Left lung (tissue), 4 donors: ENCODE measurements at regions not wholly inside any gene's neighbourhood (a gene's known extent, or its start where the extent isn't known, plus 50 kb on each side); places are given as distances from the start of the nearest gene placed in this dataset.
A peak's percentile ranks its signal among the peaks of the same experiment; 100 is the strongest.

ENCODE experiments used
- ATAC-seq: fragments of 200-7000 bp; cut with Tn5 transposase; one replicate; pipeline ENCODE4 v1.9.1; 2020; ENCODE audit warnings: moderate library complexity
- DNase-seq, 4 donors: peaks; one replicate each; pipeline ENCODE4 v3.0.0-alpha.2; 2013 to 2020
- H3K27ac ChIP-seq, 2 donors: fragments of 200-600 bp; sonication (generic) in 1 of 2; one replicate each; pipeline versions ENCODE4 v1.5.0 to v1.8.0; 2020 to 2021
- H3K27me3 ChIP-seq, 2 donors: fragments of 200-600 bp; sonication (generic) in 1 of 2; one replicate each; pipeline versions ENCODE4 v1.5.0 to v1.8.0; 2020 to 2021
- H3K36me3 ChIP-seq, 2 donors: fragments of 200-600 bp; sonication (generic) in 1 of 2; one replicate each; pipeline versions ENCODE4 v1.5.0 to v1.8.0; 2020 to 2021
- H3K4me1 ChIP-seq, 2 donors: fragments of 200-600 bp; one replicate each; pipeline ENCODE4 v1.8.0; 2021
- H3K4me3 ChIP-seq, 2 donors: fragments of 200-600 bp; sonication (generic) in 1 of 2; one replicate each; pipeline versions ENCODE4 v1.5.0 to v1.8.0; 2020 to 2021; ENCODE audit warnings: mild to moderate bottlenecking in 1 of 2
- H3K9me3 ChIP-seq, 2 donors: fragments of 200-600 bp; sonication (generic) in 1 of 2; one replicate each; pipeline versions ENCODE4 v1.5.0 to v1.8.0; 2020 to 2021
- CTCF ChIP-seq, 2 donors: fragments of 200-600 bp; sonication (generic) in 1 of 2; IDR thresholded peaks; one replicate each; pipeline versions ENCODE4 v1.5.0 to v1.8.0; 2021; ENCODE audit warnings: antibody characterized with exemption in 2 of 2
- intact Hi-C, 2 donors: fragments of 100-400 bp; cut with DNase I; formaldehyde crosslinking; loops; one replicate each; pipeline versions ENCODE4 v1.11.2 to v1.14.2; 2022
- donor health status: DM: no; HTN: yes; CAD: no.
- donor health status: DM: no; HTN: no; CAD: no.

- intact Hi-C loops = no loop called here
- H3K27me3 ChIP-seq = no peaks in the 10 kb centered on the region
- no peak for ATAC-seq
- H3K27ac ChIP-seq = no peak overlapping the region
- no peak for TF ChIP-seq CTCF (IDR thresholded peaks at IDR 0.05)
- H3K9me3 ChIP-seq = no peaks in the 10 kb centered on the region
- no peak overlapping the region for H3K4me3 ChIP-seq
- H3K36me3 ChIP-seq = no peaks in the 10 kb centered on the region
- DNase-seq = no peak
- H3K4me1 ChIP-seq = no peaks in the 10 kb centered on the region
Measured at GRCh38 chr18:44520981-44521667, 159.6 kb upstream of the SETBP1 start.

- intact Hi-C loops = no loop called here
- no peaks in the 10 kb centered on the region for H3K9me3 ChIP-seq
- H3K27ac ChIP-seq = no peak overlapping the region
- no peaks in the 10 kb centered on the region for H3K36me3 ChIP-seq
- no peaks in the 10 kb centered on the region for H3K4me1 ChIP-seq
- no peak overlapping the region for H3K4me3 ChIP-seq
- DNase-seq (no peak), ATAC-seq (no peak)
- H3K27me3 ChIP-seq = no peaks in the 10 kb centered on the region
- no peak for TF ChIP-seq CTCF (IDR thresholded peaks at IDR 0.05)
Measured at GRCh38 chr18:44521668-44522022, 159.0 kb upstream of the SETBP1 start.

- no peaks in the 10 kb centered on the region for H3K27me3 ChIP-seq
- no peak overlapping the region for H3K4me3 ChIP-seq
- H3K36me3 ChIP-seq = no peaks in the 10 kb centered on the region
- intact Hi-C loops = no loop called here
- H3K4me1 ChIP-seq = no peaks in the 10 kb centered on the region
- ATAC-seq (no peak), DNase-seq (no peak)
- no peak overlapping the region for H3K27ac ChIP-seq
- H3K9me3 ChIP-seq = no peaks in the 10 kb centered on the region
- TF ChIP-seq CTCF (IDR thresholded peaks at IDR 0.05) = no peak
Measured at GRCh38 chr18:44526705-44527415, 153.8 kb upstream of the SETBP1 start.

GRCh38 chr18:44533071-44533470 is 147.6 kb upstream of the SETBP1 start:
- no peak for TF ChIP-seq CTCF (IDR thresholded peaks at IDR 0.05)
- intact Hi-C loops = no loop called here
- no peaks in the 10 kb centered on the region for H3K36me3 ChIP-seq
- no peaks in the 10 kb centered on the region for H3K27me3 ChIP-seq
- ATAC-seq = no peak
- H3K9me3 ChIP-seq = no peaks in the 10 kb centered on the region
- H3K4me1 ChIP-seq = no peaks in the 10 kb centered on the region
- H3K4me3 ChIP-seq = no peak overlapping the region
- no peak overlapping the region for H3K27ac ChIP-seq
- peak in 1 of 4 donors; percentile 9 for DNase-seq

- Histone ChIP-seq H3K36me3 (no peaks in the 10 kb centered on the region), H3K27me3 (no peaks in the 10 kb centered on the region), H3K27ac (no peak overlapping the region), H3K9me3 (no peaks in the 10 kb centered on the region), H3K4me3 (no peak overlapping the region), H3K4me1 (peaks cover 0 to 4% of the 10 kb centered on the region in 2 donors)
- DNase-seq (no peak), ATAC-seq (peak; percentile 22)
- no peak for TF ChIP-seq CTCF (IDR thresholded peaks at IDR 0.05)
- intact Hi-C loops = no loop called here
Measured at GRCh38 chr18:44536046-44536445, 144.6 kb upstream of the SETBP1 start.
